ENCODE measurements at regions not wholly inside any gene's neighbourhood (a gene's known extent, or its start where the extent isn't known, plus 50 kb on each side); places are given as distances from the start of the nearest gene placed in this dataset.

GRCh38 chr7:67856046-67856445 is 859.4 kb downstream of the TYW1 start:
- intact Hi-C loops (cut with micrococcal nuclease) = no loop called here
- Histone ChIP-seq H3K4me1 (ENCODE audit: control insufficient read depth, insufficient read depth, low read length) (no peaks in the 10 kb centered on the region), H3K27me3 (ENCODE audit: control insufficient read depth, insufficient read depth, low read length) (no peaks in the 10 kb centered on the region), H3K27ac (ENCODE audit: low read length) (no peak overlapping the region), H3K36me3 (ENCODE audit: control insufficient read depth, insufficient read depth, low read length) (no peaks in the 10 kb centered on the region), H3K4me3 (ENCODE audit: low read length) (no peak overlapping the region), H3K9me3 (ENCODE audit: control insufficient read depth, insufficient read depth, low read length) (peaks cover 15% of the 10 kb centered on the region)
- no peaks in the 10 kb centered on the region for H3K4me1 Mint-ChIP-seq
- no peaks in the 10 kb centered on the region for H3K36me3 Mint-ChIP-seq
- H3K27me3 Mint-ChIP-seq (ENCODE audit: low read depth in 2 of 2) = no peaks in the 10 kb centered on the region
- DNase-seq (no peak), ATAC-seq (no peak)
- no peak overlapping the region for H3K4me3 Mint-ChIP-seq
- H3K9me3 Mint-ChIP-seq = peaks cover 13 to 14% of the 10 kb centered on the region in 2 donors
- H3K27ac Mint-ChIP-seq = no peak overlapping the region
- WGBS (ENCODE audit: insufficient coverage) = 81% methylated on average over 2 of the region's 2 CpGs
- TF ChIP-seq CTCF (IDR thresholded peaks at IDR 0.05) = no peak

- no peak for TF ChIP-seq CTCF (IDR thresholded peaks at IDR 0.05)
- H3K36me3 ChIP-seq (ENCODE audit: control insufficient read depth, insufficient read depth, low read length) = no peaks in the 10 kb centered on the region
- Mint-ChIP-seq H3K9me3 (peaks cover 19% of the 10 kb centered on the region in 2 donors), H3K27ac (no peak overlapping the region), H3K36me3 (no peaks in the 10 kb centered on the region), H3K27me3 (ENCODE audit: low read depth in 2 of 2) (no peaks in the 10 kb centered on the region), H3K4me3 (no peak overlapping the region), H3K4me1 (no peaks in the 10 kb centered on the region)
- no peak overlapping the region for H3K27ac ChIP-seq (ENCODE audit: low read length)
- no peak overlapping the region for H3K4me3 ChIP-seq (ENCODE audit: low read length)
- DNase-seq (no peak), ATAC-seq (no peak)
- intact Hi-C loops (cut with micrococcal nuclease) = no loop called here
- WGBS (ENCODE audit: insufficient coverage) = 82% methylated on average over 10 of the region's 10 CpGs
- H3K4me1 ChIP-seq (ENCODE audit: control insufficient read depth, insufficient read depth, low read length) = no peaks in the 10 kb centered on the region
- no peaks in the 10 kb centered on the region for H3K27me3 ChIP-seq (ENCODE audit: control insufficient read depth, insufficient read depth, low read length)
- H3K9me3 ChIP-seq (ENCODE audit: control insufficient read depth, insufficient read depth, low read length) = peaks cover 26% of the 10 kb centered on the region
These were observed 861.1 kb downstream of the TYW1 start for GRCh38 chr7:67857698-67858097.

GRCh38 chr7:67858931-67859330 is 862.3 kb downstream of the TYW1 start:
- no peaks in the 10 kb centered on the region for H3K36me3 Mint-ChIP-seq
- no peak overlapping the region for H3K27ac Mint-ChIP-seq

More at GRCh38 chr7:67858931-67859330, 862.3 kb downstream of the TYW1 start:
- Histone ChIP-seq H3K27ac (ENCODE audit: low read length) (no peak overlapping the region), H3K4me3 (ENCODE audit: low read length) (no peak overlapping the region), H3K9me3 (ENCODE audit: control insufficient read depth, insufficient read depth, low read length) (peaks cover 31% of the 10 kb centered on the region), H3K27me3 (ENCODE audit: control insufficient read depth, insufficient read depth, low read length) (no peaks in the 10 kb centered on the region), H3K36me3 (ENCODE audit: control insufficient read depth, insufficient read depth, low read length) (no peaks in the 10 kb centered on the region), H3K4me1 (ENCODE audit: control insufficient read depth, insufficient read depth, low read length) (no peaks in the 10 kb centered on the region)
- DNase-seq (no peak), ATAC-seq (no peak)
- H3K27me3 Mint-ChIP-seq (ENCODE audit: low read depth in 2 of 2) = no peaks in the 10 kb centered on the region
- peaks cover 16 to 18% of the 10 kb centered on the region in 2 donors for H3K9me3 Mint-ChIP-seq
- no peak overlapping the region for H3K4me3 Mint-ChIP-seq
- 86% methylated on average over 7 of the region's 7 CpGs for WGBS (ENCODE audit: insufficient coverage)
- H3K4me1 Mint-ChIP-seq = no peaks in the 10 kb centered on the region
- TF ChIP-seq CTCF (IDR thresholded peaks at IDR 0.05) = no peak
- intact Hi-C loops (cut with micrococcal nuclease) = no loop called here

Measured in natural killer cell (primary cell).